Endothelial cell of umbilical vein (primary cell): ENCODE measurements at regions not wholly inside any gene's neighbourhood (a gene's known extent, or its start where the extent isn't known, plus 50 kb on each side); places are given as distances from the start of the nearest gene placed in this dataset.

Experiments
- EZH2 ChIP-seq: IDR thresholded peaks from 2 replicates; pipeline ENCODE4 v1.6.1; 2012; ENCODE audit warnings: borderline replicate concordance, low read depth, mild to moderate bottlenecking, moderate library complexity, low read length, inconsistent platforms; ENCODE audit not compliant: severe bottlenecking
- FOS ChIP-seq: IDR thresholded peaks from 2 replicates; pipeline ENCODE4 v1.6.1; 2011; ENCODE audit warnings: mild to moderate bottlenecking, low read length, moderate library complexity, borderline replicate concordance; ENCODE audit not compliant: insufficient read depth
- GATA2 ChIP-seq: IDR thresholded peaks from 2 replicates; pipeline ENCODE4 v1.7.0; 2011; ENCODE audit warnings: low read depth, mild to moderate bottlenecking, moderate library complexity, mixed read lengths, low read length; ENCODE audit not compliant: insufficient read length, insufficient read depth
- JUN ChIP-seq: IDR thresholded peaks from 2 replicates; pipeline ENCODE4 v1.6.1; 2011; ENCODE audit warnings: borderline replicate concordance, low read depth; ENCODE audit not compliant: insufficient read length, insufficient read depth
- POLR2A ChIP-seq: IDR thresholded peaks from 2 replicates; pipeline ENCODE4 v1.6.1; 2012; ENCODE audit warnings: low read depth, mild to moderate bottlenecking, control low read depth, low read length
- POLR2AphosphoS5 ChIP-seq: IDR thresholded peaks from 2 replicates; pipeline ENCODE4 v1.6.1; 2012; ENCODE audit warnings: low read depth, mild to moderate bottlenecking, control low read depth, low read length, moderate library complexity; ENCODE audit not compliant: insufficient read depth
- TF ChIP-seq, protein P1 (sequence below), 2 donors: IDR thresholded peaks; 1 replicate in 1 of 2; 2 replicates in 1 of 2; pipeline ENCODE4 v1.5.1; 2011; ENCODE audit warnings: low read length in 2 of 2, mild to moderate bottlenecking in 2 of 2, moderate library complexity in 2 of 2, control low read depth in 1 of 2, inconsistent platforms in 1 of 2, low read depth in 1 of 2; ENCODE audit not compliant: insufficient read depth in 1 of 2; ENCODE audit errors: extremely low read depth in 1 of 2
- TF ChIP-seq, protein P2 (sequence below): IDR thresholded peaks from 2 replicates; pipeline ENCODE4 v1.6.1; 2011; ENCODE audit not compliant: insufficient read depth, insufficient read length

DNA sequence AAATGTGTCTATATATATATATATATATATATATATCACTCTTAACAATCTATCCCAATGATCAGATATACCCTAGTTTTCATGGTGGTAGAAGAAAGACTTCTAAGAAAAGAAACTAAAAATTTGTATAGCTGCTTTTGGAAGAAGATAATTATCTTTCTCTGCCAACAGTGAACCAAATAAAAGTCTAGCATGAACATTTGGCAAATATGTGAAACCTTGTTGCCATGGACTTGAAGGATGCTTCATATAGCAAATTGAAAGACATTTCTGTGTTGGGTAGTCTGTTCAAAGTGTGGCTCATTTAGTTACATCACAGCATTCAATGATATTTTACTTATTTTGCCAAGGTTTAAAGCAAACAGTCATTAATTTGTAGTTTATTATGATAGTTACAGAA lies 219.9 kb upstream of the NECTIN3 start:
- TF ChIP-seq POLR2A (no peak), EZH2 (no peak), GATA2 (no peak), POLR2AphosphoS5 (no peak), FOS (no peak), JUN (no peak)
- TF ChIP-seq, protein P1, sequence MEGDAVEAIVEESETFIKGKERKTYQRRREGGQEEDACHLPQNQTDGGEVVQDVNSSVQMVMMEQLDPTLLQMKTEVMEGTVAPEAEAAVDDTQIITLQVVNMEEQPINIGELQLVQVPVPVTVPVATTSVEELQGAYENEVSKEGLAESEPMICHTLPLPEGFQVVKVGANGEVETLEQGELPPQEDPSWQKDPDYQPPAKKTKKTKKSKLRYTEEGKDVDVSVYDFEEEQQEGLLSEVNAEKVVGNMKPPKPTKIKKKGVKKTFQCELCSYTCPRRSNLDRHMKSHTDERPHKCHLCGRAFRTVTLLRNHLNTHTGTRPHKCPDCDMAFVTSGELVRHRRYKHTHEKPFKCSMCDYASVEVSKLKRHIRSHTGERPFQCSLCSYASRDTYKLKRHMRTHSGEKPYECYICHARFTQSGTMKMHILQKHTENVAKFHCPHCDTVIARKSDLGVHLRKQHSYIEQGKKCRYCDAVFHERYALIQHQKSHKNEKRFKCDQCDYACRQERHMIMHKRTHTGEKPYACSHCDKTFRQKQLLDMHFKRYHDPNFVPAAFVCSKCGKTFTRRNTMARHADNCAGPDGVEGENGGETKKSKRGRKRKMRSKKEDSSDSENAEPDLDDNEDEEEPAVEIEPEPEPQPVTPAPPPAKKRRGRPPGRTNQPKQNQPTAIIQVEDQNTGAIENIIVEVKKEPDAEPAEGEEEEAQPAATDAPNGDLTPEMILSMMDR (IDR thresholded peaks at IDR 0.05; ENCODE audit: extremely low read depth in 1 of 2, insufficient read depth in 1 of 2, low read depth in 1 of 2, low read length in 2 of 2) = no peak
- TF ChIP-seq, protein P2, sequence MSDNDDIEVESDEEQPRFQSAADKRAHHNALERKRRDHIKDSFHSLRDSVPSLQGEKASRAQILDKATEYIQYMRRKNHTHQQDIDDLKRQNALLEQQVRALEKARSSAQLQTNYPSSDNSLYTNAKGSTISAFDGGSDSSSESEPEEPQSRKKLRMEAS = no peak
